ENCODE measurements at regions not wholly inside any gene's neighbourhood (a gene's known extent, or its start where the extent isn't known, plus 50 kb on each side); places are given as distances from the start of the nearest gene placed in this dataset.
"Not testable (repeated sequence)": the region's sequence is repeated elsewhere in the genome, so short reads cannot be mapped to it uniquely, and the experiment has no call there.

DNA sequence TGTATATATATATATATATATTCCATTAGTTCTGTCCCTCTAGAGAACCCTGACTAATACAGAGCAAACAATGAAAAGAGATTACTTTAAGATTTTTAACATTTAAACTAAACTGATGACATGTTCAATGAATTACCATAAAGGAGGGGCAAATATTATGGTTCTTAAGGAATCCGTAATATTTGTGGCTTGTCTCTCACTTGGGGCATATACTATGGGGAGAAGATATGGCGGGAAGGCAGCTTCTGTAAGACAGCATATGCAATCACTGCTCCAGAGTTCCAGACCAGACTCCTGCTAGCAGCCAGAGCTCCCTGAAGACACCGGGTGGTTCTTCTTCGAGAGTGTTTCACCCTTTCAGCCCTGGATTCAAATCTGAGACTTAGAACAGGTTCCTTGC is 321.1 kb upstream of the NT5E start:
- POLR2A ChIA-PET: no interaction called here
- CTCF ChIA-PET: interaction anchor here (1.1 to 4.0 kb wide), 3 partner anchors 194 to 902 kb away, joined by 4 to 18 read pairs (median 5); partner anchors contain the start of gene CEP162
- TF ChIP-seq ZNF341 (tag by site-specific recombination; IDR thresholded peaks at IDR 0.05; ENCODE audit: low read depth): no peak
- H3K4me1 ChIP-seq (ENCODE audit: control insufficient read depth, insufficient read depth, low read length): no peaks in the 10 kb centered on the region; the same call in 1 of the 2 replicates
- H3K27ac ChIP-seq (ENCODE audit: extremely low read depth, low read depth, low read length): no peak overlapping the region
- H3K9me3 ChIP-seq (ENCODE audit: control insufficient read depth, insufficient read depth, low read depth, low read length): no peaks in the 10 kb centered on the region
- no peak overlapping the region for H3K4me3 ChIP-seq (ENCODE audit: low read depth, low read length)
- no peaks in the 10 kb centered on the region for H3K36me3 ChIP-seq (ENCODE audit: control insufficient read depth in 2 of 2, insufficient read depth in 1 of 2, low read length in 2 of 2)

DNA sequence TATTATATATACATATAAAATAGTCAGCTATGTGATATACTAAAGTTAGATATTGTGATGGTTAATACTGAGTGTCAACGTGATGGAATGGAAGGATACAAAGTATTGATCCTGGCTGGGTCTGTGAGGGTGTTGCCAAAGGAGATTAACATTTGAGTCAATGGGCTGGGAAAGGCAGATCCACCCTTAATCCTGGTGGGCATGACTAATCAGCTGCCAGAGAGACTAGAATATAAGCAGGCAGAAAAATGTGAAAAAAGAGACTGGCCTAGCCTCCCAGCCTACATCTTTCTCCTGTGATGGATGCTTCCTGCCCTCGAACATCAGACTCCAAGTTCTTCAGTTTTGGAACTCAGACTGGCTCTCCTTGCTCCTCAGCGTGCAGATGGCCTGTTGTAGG is 321.6 kb upstream of the NT5E start:
- H3K4me1 ChIP-seq (ENCODE audit: control insufficient read depth, insufficient read depth, low read length); H3K36me3 ChIP-seq (ENCODE audit: control insufficient read depth in 2 of 2, insufficient read depth in 1 of 2, low read length in 2 of 2); H3K4me3 ChIP-seq (ENCODE audit: low read depth, low read length); H3K9me3 ChIP-seq (ENCODE audit: control insufficient read depth, insufficient read depth, low read depth, low read length); POLR2A ChIA-PET; H3K27ac ChIP-seq (ENCODE audit: extremely low read depth, low read depth, low read length): not testable (repeated sequence)
- CTCF ChIA-PET: interaction anchor here (0.9 to 4.0 kb wide), 7 partner anchors 9 to 901 kb away, joined by 3 to 18 read pairs (median 5); partner anchors contain the start of gene CEP162

DNA sequence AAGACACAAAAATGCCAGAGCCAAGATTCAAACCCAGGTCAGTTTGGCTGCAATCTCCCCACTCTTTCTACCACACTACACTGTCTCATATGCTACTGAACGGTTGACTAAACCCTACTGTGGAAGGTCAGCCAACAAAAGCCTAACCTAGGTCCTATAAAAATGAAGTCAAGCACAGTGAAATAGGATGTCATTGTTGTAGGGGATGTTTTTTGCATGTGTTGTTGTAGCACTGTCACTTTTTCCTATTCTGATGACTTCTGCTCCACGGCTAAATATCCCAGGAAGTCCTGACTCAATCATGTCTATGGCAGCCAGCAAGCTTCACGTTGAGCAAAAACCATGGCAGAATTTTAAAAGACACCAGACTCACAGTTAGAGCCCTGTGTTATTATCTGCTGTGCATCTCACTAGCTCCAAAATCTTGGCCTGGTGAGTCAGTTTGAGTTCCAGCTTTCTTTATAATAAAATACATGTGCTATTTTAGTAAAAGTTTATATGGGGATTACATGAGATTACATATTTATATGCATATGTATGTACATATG is 322.1 kb upstream of the NT5E start:
- TF ChIP-seq ZXDB (tag by site-specific recombination; IDR thresholded peaks at IDR 0.05): no peak
- no peak for TF ChIP-seq ZNF16 (tag by site-specific recombination; IDR thresholded peaks at IDR 0.05; ENCODE audit: low read depth)
- no peak for TF ChIP-seq ZNF48 (tag by site-specific recombination; IDR thresholded peaks at IDR 0.05)
- no peak for TF ChIP-seq TRIM28 (IDR thresholded peaks at IDR 0.05; ENCODE audit: borderline replicate concordance, low read length)
- no peak for TF ChIP-seq ZNF501 (tag by site-specific recombination; IDR thresholded peaks at IDR 0.05)
- no peak for TF ChIP-seq SALL2 (tag by site-specific recombination; IDR thresholded peaks at IDR 0.05; ENCODE audit: borderline replicate concordance)
- no peak for TF ChIP-seq ZNF169 (tag by site-specific recombination; IDR thresholded peaks at IDR 0.05)
- TF ChIP-seq ZNF571 (tag by site-specific recombination; IDR thresholded peaks at IDR 0.05): no peak
- no peak for TF ChIP-seq ZBTB21 (tag by site-specific recombination; IDR thresholded peaks at IDR 0.05)
- TF ChIP-seq, protein P1, sequence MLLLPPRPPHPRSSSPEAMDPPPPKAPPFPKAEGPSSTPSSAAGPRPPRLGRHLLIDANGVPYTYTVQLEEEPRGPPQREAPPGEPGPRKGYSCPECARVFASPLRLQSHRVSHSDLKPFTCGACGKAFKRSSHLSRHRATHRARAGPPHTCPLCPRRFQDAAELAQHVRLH (tag by site-specific recombination; IDR thresholded peaks at IDR 0.05): no peak
- TF ChIP-seq, protein P2, sequence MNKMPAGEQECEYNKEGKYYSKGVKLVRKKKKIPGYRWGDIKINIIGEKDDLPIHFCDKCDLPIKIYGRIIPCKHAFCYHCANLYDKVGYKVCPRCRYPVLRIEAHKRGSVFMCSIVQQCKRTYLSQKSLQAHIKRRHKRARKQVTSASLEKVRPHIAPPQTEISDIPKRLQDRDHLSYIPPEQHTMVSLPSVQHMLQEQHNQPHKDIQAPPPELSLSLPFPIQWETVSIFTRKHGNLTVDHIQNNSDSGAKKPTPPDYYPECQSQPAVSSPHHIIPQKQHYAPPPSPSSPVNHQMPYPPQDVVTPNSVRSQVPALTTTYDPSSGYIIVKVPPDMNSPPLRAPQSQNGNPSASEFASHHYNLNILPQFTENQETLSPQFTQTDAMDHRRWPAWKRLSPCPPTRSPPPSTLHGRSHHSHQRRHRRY (tag by site-specific recombination; IDR thresholded peaks at IDR 0.05): no peak
- no peak for TF ChIP-seq ZIC2 (tag by site-specific recombination; IDR thresholded peaks at IDR 0.05)
- TF ChIP-seq, protein P3, sequence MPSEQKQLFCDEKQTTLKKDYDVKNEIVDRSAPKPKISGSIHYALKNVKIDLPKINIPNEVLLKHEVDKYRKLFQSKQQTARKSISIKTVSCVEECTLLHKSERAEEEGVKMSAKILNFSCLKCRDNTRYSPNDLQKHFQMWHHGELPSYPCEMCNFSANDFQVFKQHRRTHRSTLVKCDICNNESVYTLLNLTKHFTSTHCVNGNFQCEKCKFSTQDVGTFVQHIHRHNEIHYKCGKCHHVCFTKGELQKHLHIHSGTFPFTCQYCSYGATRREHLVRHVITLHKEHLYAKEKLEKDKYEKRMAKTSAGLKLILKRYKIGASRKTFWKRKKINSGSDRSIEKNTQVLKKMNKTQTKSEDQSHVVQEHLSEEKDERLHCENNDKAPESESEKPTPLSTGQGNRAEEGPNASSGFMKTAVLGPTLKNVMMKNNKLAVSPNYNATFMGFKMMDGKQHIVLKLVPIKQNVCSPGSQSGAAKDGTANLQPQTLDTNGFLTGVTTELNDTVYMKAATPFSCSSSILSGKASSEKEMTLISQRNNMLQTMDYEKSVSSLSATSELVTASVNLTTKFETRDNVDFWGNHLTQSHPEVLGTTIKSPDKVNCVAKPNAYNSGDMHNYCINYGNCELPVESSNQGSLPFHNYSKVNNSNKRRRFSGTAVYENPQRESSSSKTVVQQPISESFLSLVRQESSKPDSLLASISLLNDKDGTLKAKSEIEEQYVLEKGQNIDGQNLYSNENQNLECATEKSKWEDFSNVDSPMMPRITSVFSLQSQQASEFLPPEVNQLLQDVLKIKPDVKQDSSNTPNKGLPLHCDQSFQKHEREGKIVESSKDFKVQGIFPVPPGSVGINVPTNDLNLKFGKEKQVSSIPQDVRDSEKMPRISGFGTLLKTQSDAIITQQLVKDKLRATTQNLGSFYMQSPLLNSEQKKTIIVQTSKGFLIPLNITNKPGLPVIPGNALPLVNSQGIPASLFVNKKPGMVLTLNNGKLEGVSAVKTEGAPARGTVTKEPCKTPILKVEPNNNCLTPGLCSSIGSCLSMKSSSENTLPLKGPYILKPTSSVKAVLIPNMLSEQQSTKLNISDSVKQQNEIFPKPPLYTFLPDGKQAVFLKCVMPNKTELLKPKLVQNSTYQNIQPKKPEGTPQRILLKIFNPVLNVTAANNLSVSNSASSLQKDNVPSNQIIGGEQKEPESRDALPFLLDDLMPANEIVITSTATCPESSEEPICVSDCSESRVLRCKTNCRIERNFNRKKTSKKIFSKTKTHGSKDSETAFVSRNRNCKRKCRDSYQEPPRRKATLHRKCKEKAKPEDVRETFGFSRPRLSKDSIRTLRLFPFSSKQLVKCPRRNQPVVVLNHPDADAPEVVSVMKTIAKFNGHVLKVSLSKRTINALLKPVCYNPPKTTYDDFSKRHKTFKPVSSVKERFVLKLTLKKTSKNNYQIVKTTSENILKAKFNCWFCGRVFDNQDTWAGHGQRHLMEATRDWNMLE (tag by site-specific recombination; conservative IDR thresholded peaks at IDR 0.05; ENCODE audit: low read depth): no peak
- no peak for TF ChIP-seq ZNF561 (tag by site-specific recombination; IDR thresholded peaks at IDR 0.05; ENCODE audit: borderline replicate concordance)
- TF ChIP-seq, protein P4, sequence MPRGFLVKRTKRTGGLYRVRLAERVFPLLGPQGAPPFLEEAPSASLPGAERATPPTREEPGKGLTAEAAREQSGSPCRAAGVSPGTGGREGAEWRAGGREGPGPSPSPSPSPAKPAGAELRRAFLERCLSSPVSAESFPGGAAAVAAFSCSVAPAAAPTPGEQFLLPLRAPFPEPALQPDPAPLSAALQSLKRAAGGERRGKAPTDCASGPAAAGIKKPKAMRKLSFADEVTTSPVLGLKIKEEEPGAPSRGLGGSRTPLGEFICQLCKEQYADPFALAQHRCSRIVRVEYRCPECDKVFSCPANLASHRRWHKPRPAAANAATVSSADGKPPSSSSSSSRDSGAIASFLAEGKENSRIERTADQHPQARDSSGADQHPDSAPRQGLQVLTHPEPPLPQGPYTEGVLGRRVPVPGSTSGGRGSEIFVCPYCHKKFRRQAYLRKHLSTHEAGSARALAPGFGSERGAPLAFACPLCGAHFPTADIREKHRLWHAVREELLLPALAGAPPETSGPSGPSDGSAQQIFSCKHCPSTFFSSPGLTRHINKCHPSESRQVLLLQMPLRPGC (tag by site-specific recombination; IDR thresholded peaks at IDR 0.05): no peak
- TF ChIP-seq ZNF202 (tag by site-specific recombination; IDR thresholded peaks at IDR 0.05; ENCODE audit: borderline replicate concordance): no peak
- TF ChIP-seq ZBTB20 (tag by site-specific recombination; IDR thresholded peaks at IDR 0.05): no peak
- TF ChIP-seq, protein P5, sequence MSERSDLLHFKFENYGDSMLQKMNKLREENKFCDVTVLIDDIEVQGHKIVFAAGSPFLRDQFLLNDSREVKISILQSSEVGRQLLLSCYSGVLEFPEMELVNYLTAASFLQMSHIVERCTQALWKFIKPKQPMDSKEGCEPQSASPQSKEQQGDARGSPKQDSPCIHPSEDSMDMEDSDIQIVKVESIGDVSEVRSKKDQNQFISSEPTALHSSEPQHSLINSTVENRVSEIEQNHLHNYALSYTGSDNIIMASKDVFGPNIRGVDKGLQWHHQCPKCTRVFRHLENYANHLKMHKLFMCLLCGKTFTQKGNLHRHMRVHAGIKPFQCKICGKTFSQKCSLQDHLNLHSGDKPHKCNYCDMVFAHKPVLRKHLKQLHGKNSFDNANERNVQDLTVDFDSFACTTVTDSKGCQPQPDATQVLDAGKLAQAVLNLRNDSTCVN (tag by site-specific recombination; optimal IDR thresholded peaks at IDR 0.05): no peak
- Histone ChIP-seq H3K36me3 (ENCODE audit: control insufficient read depth in 2 of 2, insufficient read depth in 1 of 2, low read length in 2 of 2) (no peaks in the 10 kb centered on the region), H3K4me3 (ENCODE audit: low read depth, low read length) (no peak overlapping the region), H3K9me3 (ENCODE audit: control insufficient read depth, insufficient read depth, low read depth, low read length) (no peaks in the 10 kb centered on the region), H3K27ac (ENCODE audit: extremely low read depth, low read depth, low read length) (no peak overlapping the region), H3K4me1 (ENCODE audit: control insufficient read depth, insufficient read depth, low read length) (no peaks in the 10 kb centered on the region; the same call in 1 of the 2 replicates)
- CTCF ChIA-PET: interaction anchor here (0.6 to 4.0 kb wide), 13 partner anchors 9 to 1114 kb away, joined by 3 to 18 read pairs (median 5); partner anchors contain the start of gene CEP162
- POLR2A ChIA-PET: no interaction called here
